Caco-2 (cell line): ENCODE measurements at regions not wholly inside any gene's neighbourhood (a gene's known extent, or its start where the extent isn't known, plus 50 kb on each side); places are given as distances from the start of the nearest gene placed in this dataset.

Source experiments
- BruUV-seq: library from RNA; stranded (reverse); fragments of 400-500 nt; replicated peaks from 2 replicates; lab custom pipeline; 2021; lab: Mats Ljungman, UMichigan
- CTCF ChIA-PET: fragments of 300-600 bp; sonication (Branson Sonifier 250); formaldehyde crosslinking; loops from one replicate; lab custom pipeline; 2022; ENCODE audit warnings: antibody characterized with exemption; lab: Charles Lee
- POLR2A ChIA-PET: fragments of 300-600 bp; sonication (Branson Sonifier 250); formaldehyde crosslinking; loops from one replicate; lab custom pipeline; 2022; ENCODE audit warnings: antibody characterized with exemption; lab: Charles Lee
- DNase-seq, 2 experiments: peaks; one replicate each; pipeline versions ENCODE4 v3.0.0 to v3.0.0-alpha.2; 2020 to 2022
- H3K27me3 ChIP-seq: replicated peaks from 2 replicates; pipeline ENCODE4 v1.6.0; 2011; ENCODE audit warnings: low read length; ENCODE audit not compliant: control insufficient read depth, insufficient read depth
- H3K36me3 ChIP-seq: 2 replicates; pipeline ENCODE4 v1.5.1; 2011; ENCODE audit warnings: low read length; ENCODE audit not compliant: control insufficient read depth, insufficient read depth
- H3K4me1 ChIP-seq: fragments of 250-450 bp; sonication (Bioruptor Pico); 2 replicates; pipeline ENCODE4 v1.5.1; 2020; ENCODE audit warnings: mild to moderate bottlenecking
- H3K4me3 ChIP-seq: 2 replicates; pipeline ENCODE4 v1.5.1; 2011; ENCODE audit warnings: low read depth, mild to moderate bottlenecking, control low read depth, low read length
- H3K9me3 ChIP-seq: fragments of 250-450 bp; sonication (Bioruptor Pico); 2 replicates; pipeline ENCODE4 v1.5.1; 2020; ENCODE audit warnings: mild to moderate bottlenecking, moderate library complexity
- H3K27ac Mint-ChIP-seq: one replicate; pipeline ENCODE4 v1.8.0; 2022; ENCODE audit warnings: mixed read lengths; ENCODE audit not compliant: unreplicated experiment
- H3K27me3 Mint-ChIP-seq: one replicate; pipeline ENCODE4 v1.8.0; 2022; ENCODE audit warnings: mixed read lengths; ENCODE audit not compliant: insufficient read depth, unreplicated experiment
- H3K36me3 Mint-ChIP-seq: one replicate; pipeline ENCODE4 v1.8.0; 2022; ENCODE audit warnings: mild to moderate bottlenecking, mixed read lengths; ENCODE audit not compliant: insufficient read depth, unreplicated experiment
- H3K4me1 Mint-ChIP-seq: one replicate; pipeline ENCODE4 v1.8.0; 2022; ENCODE audit warnings: low read depth, mixed read lengths; ENCODE audit not compliant: unreplicated experiment
- H3K4me3 Mint-ChIP-seq: one replicate; pipeline ENCODE4 v1.8.0; 2022; ENCODE audit warnings: mild to moderate bottlenecking, moderate library complexity, mixed read lengths; ENCODE audit not compliant: unreplicated experiment
- H3K9me3 Mint-ChIP-seq: one replicate; pipeline ENCODE4 v1.8.0; 2022; ENCODE audit warnings: mixed read lengths; ENCODE audit not compliant: unreplicated experiment
- intact Hi-C: fragments of 100-400 bp; cut with micrococcal nuclease; formaldehyde crosslinking; loops from one replicate; pipeline ENCODE4 v1.10.0; 2022; ENCODE audit not compliant: unreplicated experiment
- TF ChIP-seq, protein P1 (sequence below), 2 experiments: fragments of 200-600 bp in 1 of 2; IDR thresholded peaks; 1 replicate in 1 of 2; 2 replicates in 1 of 2; pipeline versions ENCODE4 v1.5.1 to v1.8.0; 2011 to 2022; ENCODE audit warnings: antibody characterized with exemption in 1 of 2, control low read depth in 1 of 2, inconsistent platforms in 1 of 2, low read depth in 1 of 2, low read length in 1 of 2, mild to moderate bottlenecking in 1 of 2, moderate library complexity in 1 of 2; ENCODE audit not compliant: insufficient read depth in 1 of 2, severe bottlenecking in 1 of 2, unreplicated experiment in 1 of 2

DNA sequence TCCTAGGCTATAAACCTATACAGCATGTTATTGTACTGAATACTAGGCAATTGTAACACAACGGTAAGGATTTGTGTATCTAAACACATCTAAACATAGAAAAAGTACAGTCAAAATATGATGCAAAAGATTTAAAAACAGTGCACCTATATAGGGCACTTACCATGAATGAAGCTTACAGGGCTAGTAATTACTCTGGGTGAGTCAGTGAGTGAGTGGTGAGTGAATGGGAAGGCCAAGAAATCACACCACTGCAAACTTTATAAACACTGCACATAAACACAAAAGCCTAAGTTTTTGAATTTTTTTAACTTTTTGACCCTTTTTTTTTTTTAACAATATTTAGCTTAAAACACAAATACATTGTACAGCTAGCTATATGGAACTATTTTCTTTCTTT, 204.7 kb upstream of the CTNNB1 start:
- TF ChIP-seq, protein P1, sequence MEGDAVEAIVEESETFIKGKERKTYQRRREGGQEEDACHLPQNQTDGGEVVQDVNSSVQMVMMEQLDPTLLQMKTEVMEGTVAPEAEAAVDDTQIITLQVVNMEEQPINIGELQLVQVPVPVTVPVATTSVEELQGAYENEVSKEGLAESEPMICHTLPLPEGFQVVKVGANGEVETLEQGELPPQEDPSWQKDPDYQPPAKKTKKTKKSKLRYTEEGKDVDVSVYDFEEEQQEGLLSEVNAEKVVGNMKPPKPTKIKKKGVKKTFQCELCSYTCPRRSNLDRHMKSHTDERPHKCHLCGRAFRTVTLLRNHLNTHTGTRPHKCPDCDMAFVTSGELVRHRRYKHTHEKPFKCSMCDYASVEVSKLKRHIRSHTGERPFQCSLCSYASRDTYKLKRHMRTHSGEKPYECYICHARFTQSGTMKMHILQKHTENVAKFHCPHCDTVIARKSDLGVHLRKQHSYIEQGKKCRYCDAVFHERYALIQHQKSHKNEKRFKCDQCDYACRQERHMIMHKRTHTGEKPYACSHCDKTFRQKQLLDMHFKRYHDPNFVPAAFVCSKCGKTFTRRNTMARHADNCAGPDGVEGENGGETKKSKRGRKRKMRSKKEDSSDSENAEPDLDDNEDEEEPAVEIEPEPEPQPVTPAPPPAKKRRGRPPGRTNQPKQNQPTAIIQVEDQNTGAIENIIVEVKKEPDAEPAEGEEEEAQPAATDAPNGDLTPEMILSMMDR (IDR thresholded peaks at IDR 0.05; ENCODE audit: insufficient read depth in 1 of 2, low read depth in 1 of 2, low read length in 1 of 2, severe bottlenecking in 1 of 2, unreplicated experiment in 1 of 2): no peak
- Mint-ChIP-seq H3K27ac (no peak overlapping the region), H3K4me1 (peaks cover 18% of the 10 kb centered on the region), H3K36me3 (no peaks in the 10 kb centered on the region), H3K9me3 (no peaks in the 10 kb centered on the region), H3K4me3 (no peak overlapping the region), H3K27me3 (no peaks in the 10 kb centered on the region)
- Histone ChIP-seq H3K4me3 (no peak overlapping the region), H3K4me1 (peaks cover 26% of the 10 kb centered on the region), H3K36me3 (no peaks in the 10 kb centered on the region), H3K9me3 (no peaks in the 10 kb centered on the region), H3K27me3 (no peaks in the 10 kb centered on the region)
- CTCF ChIA-PET: no interaction called here
- intact Hi-C loops: no loop called here
- POLR2A ChIA-PET: no interaction called here
- BruUV-seq: no TSS peak
- DNase-seq: no peak

DNA sequence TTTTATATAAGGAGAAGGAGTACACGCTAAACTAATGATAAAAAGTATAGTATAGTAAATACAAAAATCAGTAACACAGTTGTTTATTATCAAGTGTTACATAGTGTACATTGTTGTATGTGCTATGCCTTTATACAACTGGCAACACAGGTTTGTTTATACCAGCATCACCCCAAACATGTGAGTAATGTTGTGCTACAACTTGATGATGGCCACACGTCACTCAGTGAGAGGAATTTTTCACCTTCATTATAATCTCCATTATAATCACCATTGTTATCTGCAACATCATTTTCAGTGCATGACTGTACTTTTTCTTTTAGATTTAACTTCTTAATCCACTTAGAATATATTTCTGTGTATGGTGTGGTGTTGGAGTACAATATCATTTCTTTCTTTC, 204.0 kb upstream of the CTNNB1 start:
- Mint-ChIP-seq H3K4me3 (no peak overlapping the region), H3K4me1 (peaks cover 13% of the 10 kb centered on the region), H3K27ac (no peak overlapping the region), H3K9me3 (no peaks in the 10 kb centered on the region), H3K36me3 (no peaks in the 10 kb centered on the region), H3K27me3 (no peaks in the 10 kb centered on the region)
- no peak for DNase-seq
- ChIA-PET CTCF (no interaction called here), POLR2A (no interaction called here)
- Histone ChIP-seq H3K36me3 (no peaks in the 10 kb centered on the region), H3K27me3 (no peaks in the 10 kb centered on the region), H3K4me1 (peaks cover 20% of the 10 kb centered on the region), H3K4me3 (no peak overlapping the region), H3K9me3 (no peaks in the 10 kb centered on the region)
- intact Hi-C loops: no loop called here
- TF ChIP-seq, protein P1 (IDR thresholded peaks at IDR 0.05; ENCODE audit: insufficient read depth in 1 of 2, low read depth in 1 of 2, low read length in 1 of 2, severe bottlenecking in 1 of 2, unreplicated experiment in 1 of 2): no peak
- no TSS peak for BruUV-seq

DNA sequence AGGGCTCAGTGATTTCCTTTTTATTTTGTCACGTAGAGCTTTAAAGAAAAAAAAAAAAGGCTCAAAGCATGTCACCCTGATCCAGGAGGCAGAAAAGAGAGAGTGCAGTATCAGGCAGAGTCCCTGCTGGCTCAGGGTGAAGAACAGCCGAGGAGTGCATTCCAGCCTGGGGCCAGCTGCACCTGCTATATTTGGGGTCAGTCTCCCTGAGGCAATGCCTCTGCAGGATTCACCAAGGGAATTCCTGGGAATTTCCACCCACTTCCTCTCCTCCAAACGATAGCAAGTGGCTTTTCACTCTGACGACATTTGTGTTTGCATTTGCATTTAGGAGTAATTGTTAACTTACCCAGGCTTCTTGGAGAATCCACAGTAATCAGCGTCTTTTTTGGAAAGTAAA, 202.9 kb upstream of the CTNNB1 start:
- H3K27me3 ChIP-seq: no peaks in the 10 kb centered on the region
- H3K4me1 ChIP-seq: peaks cover 18% of the 10 kb centered on the region
- Mint-ChIP-seq H3K27ac (peak overlapping the region; percentile 56), H3K9me3 (no peaks in the 10 kb centered on the region), H3K4me1 (peaks cover 13% of the 10 kb centered on the region), H3K27me3 (no peaks in the 10 kb centered on the region), H3K36me3 (no peaks in the 10 kb centered on the region), H3K4me3 (peak overlapping the region; percentile 22)
- DNase-seq: peak; percentile 66 to 73
- ChIA-PET CTCF (interaction anchor here (0.5 kb wide), 1 partner anchor 15 kb away, joined by 3 read pairs; no protein-coding TSS in a partner anchor), POLR2A (no interaction called here)
- TF ChIP-seq, protein P1 (IDR thresholded peaks at IDR 0.05; ENCODE audit: insufficient read depth in 1 of 2, low read depth in 1 of 2, low read length in 1 of 2, severe bottlenecking in 1 of 2, unreplicated experiment in 1 of 2): no peak
- BruUV-seq: no TSS peak
- intact Hi-C loops: loop anchor here (2.0 kb wide), 1 partner anchor 58 kb away; no protein-coding TSS in a partner anchor
- no peak overlapping the region for H3K4me3 ChIP-seq
- no peaks in the 10 kb centered on the region for H3K36me3 ChIP-seq
- no peaks in the 10 kb centered on the region for H3K9me3 ChIP-seq
